Cardiac fibroblast (primary cell): ENCODE measurements at regions not wholly inside any gene's neighbourhood (a gene's known extent, or its start where the extent isn't known, plus 50 kb on each side); places are given as distances from the start of the nearest gene placed in this dataset.

Source experiments
- DNase-seq, 2 donors: peaks; one replicate each; pipeline versions ENCODE4 v3.0.0 to v3.0.0-alpha.2; 2010; ENCODE audit warnings: low read depth in 2 of 2
- H3K4me3 ChIP-seq, 2 donors: replicated peaks in 1 of 2; 1 replicate in 1 of 2; 2 replicates in 1 of 2; pipeline ENCODE4 v1.5.1; 2011; ENCODE audit warnings: low read depth in 2 of 2, low read length in 2 of 2, mild to moderate bottlenecking in 2 of 2, moderate library complexity in 1 of 2
- TF ChIP-seq, protein P1 (sequence below): IDR thresholded peaks from one replicate; pipeline ENCODE4 v1.5.1; 2011; ENCODE audit warnings: low read depth, mild to moderate bottlenecking, low read length, inconsistent platforms

DNA sequence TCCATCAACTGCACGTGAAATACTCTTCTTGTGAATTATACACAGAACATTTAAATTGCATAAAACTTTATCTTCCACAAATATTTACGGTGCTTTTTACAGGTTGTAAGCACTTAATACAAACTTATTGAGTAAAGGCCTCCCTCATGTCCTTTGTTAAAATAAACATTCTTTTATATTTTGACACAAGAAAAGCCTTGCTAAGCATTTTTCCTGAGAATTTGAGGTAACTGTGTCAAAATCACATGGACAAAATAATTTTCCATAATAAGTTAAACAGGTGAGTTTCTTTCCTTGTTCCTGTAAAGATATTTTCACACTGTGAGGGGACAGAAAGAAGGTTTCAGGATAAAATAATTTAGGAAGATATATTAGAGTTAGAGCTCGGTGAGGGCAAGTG lies 1317.1 kb upstream of the ZEB2 start:
- no peak for DNase-seq
- no peak overlapping the region for H3K4me3 ChIP-seq
- TF ChIP-seq, protein P1, sequence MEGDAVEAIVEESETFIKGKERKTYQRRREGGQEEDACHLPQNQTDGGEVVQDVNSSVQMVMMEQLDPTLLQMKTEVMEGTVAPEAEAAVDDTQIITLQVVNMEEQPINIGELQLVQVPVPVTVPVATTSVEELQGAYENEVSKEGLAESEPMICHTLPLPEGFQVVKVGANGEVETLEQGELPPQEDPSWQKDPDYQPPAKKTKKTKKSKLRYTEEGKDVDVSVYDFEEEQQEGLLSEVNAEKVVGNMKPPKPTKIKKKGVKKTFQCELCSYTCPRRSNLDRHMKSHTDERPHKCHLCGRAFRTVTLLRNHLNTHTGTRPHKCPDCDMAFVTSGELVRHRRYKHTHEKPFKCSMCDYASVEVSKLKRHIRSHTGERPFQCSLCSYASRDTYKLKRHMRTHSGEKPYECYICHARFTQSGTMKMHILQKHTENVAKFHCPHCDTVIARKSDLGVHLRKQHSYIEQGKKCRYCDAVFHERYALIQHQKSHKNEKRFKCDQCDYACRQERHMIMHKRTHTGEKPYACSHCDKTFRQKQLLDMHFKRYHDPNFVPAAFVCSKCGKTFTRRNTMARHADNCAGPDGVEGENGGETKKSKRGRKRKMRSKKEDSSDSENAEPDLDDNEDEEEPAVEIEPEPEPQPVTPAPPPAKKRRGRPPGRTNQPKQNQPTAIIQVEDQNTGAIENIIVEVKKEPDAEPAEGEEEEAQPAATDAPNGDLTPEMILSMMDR: no peak

DNA sequence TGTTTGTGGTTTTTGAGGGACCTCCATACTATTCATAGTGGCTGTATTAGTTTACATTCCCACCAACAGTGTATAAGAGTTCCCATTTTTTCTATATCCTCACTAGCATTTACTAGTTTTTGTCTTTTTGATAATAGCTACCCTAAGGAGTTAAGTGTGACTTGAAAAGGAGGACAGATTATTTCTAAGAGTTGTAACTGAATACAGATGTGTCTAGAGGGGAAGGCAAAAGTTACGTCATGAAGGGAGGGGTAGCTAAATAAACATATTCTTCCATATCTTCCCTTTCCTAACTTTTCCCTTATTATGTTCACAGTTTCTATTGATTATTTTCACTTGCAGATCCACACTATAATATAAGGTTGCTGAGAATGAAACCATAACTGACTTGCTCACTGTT lies 1315.7 kb upstream of the ZEB2 start:
- DNase-seq: no peak
- no peak overlapping the region for H3K4me3 ChIP-seq
- TF ChIP-seq, protein P1: no peak

DNA sequence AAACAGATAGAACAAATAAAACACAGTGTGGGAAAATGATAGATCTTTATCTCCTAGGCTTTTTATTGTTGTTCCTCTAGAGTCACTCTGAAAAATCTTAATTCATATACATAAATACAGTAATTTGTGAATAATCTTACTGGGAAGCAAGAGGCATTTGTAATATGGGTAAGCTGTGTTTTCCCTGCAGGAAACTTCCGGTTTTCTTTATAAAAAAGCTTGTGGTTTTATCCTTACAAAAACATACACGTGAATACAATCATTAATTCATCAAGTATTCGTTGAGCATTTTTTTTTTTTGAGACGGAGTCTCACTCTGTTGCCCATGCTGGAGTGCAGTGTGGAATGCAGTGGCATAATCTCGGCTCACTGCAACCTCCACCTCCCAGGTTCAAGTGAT lies 1312.8 kb upstream of the ZEB2 start:
- DNase-seq: no peak

DNA sequence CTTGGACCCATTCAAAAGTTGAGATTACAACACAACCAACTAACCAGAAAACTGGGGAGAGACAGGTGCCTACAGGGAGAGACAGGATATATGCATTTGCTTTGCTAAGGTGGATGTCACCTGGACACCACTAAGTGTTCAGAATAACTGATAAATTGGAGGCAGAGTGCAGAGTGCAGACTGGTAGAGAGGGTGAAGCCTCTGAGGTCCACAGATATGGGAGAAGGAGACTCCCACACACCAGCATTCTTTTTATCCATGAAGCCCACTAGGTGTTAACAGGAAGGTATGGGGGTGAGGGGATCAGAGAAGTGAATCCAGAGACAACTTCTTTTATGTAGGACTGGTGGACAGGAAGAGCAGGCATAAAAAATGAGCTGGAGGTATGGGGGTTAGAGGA lies 1310.0 kb upstream of the ZEB2 start:
- DNase-seq: no peak
- TF ChIP-seq, protein P1: no peak
- no peak overlapping the region for H3K4me3 ChIP-seq

More for the DNA sequence above, 1312.8 kb upstream of the ZEB2 start:
- no peak overlapping the region for H3K4me3 ChIP-seq
- TF ChIP-seq, protein P1: no peak

DNA sequence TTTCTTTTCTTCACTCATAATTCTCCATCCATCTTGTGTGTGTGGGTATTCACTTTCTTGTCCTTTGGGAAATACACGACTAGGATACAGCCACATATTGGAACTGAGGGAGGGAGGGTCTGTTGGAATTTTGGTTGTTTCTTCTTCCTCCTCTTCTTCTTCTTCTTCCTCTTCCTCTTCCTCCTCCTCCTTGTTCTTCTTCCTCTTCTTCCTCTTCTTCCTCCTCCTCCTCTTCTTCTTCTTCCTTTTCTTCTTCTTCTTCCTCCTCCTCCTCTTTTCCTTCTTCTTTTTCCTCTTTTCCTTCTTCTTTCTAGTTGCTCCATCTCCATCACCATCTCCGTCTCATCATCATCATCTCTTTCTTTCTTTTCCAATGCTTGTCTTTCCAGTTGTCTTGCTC lies 1307.3 kb upstream of the ZEB2 start:
- no peak for DNase-seq
- H3K4me3 ChIP-seq: no peak overlapping the region
- TF ChIP-seq, protein P1: no peak

DNA sequence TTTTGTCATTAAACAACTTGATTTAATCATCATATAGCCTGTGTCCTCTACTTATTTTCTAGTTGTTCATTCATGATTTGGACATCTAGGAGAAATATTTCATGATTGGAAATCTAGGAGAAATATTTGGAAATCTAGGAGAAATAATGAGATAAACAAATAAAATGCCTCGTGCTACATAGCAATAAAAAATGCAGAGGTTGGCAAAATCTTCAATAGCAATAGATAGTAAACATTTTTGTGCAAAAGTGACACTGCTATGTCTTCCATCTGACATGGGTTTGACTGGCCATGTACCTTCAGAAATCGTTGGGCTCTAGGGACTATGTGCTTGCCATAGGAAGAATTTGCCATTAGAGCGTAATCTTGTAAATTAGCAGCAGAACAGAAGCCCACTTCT lies 1304.5 kb upstream of the ZEB2 start:
- DNase-seq: no peak
- H3K4me3 ChIP-seq: no peak overlapping the region
- TF ChIP-seq, protein P1: no peak

DNA sequence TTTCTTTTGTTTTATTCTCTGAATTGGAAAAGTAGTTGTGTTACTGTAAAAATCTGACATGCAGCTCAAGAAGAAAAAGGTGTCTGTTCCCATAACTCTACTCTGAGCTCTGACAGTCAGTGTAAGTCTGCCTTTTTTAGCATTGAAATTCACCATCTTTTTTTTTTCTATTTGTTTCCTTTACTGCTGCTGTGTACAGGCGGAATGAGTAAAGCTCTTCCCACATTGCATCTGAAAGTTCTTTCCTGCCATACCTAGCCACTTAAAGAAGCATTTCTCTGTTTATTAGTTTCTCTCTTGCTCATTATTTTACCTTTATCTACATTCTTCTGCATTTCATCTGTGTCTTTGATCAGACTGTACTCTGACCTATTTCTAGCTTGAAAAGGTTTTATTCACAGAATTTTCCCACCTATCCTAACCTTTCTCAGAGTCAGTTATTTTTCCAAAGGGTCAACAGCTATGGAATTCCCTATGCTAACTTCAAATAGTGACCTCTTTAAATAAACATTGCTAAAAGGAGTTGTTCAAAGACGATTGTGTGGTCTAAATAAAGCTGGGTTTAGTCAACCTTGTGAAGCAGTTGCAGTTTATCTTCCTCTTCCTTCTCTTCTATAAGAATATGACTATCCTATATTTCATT lies 1303.1 kb upstream of the ZEB2 start:
- DNase-seq: no peak
- no peak overlapping the region for H3K4me3 ChIP-seq
- TF ChIP-seq, protein P1: no peak
